NCI-H2227 (cell line): ENCODE measurements at regions not wholly inside any gene's neighbourhood (a gene's known extent, or its start where the extent isn't known, plus 50 kb on each side); places are given as distances from the start of the nearest gene placed in this dataset.
A peak's percentile ranks its signal among the peaks of the same experiment; 100 is the strongest.

Source experiments
- DNase-seq: peaks from one replicate; lab custom pipeline; 2025; ENCODE audit not compliant: unreplicated experiment; lab: John Stamatoyannopoulos, UW

- no peak for DNase-seq
These were observed 244.9 kb upstream of the MYT1L start for GRCh38 chr2:2575870-2576386.

GRCh38 chr2:2575181-2575577, 244.1 kb upstream of the MYT1L start:
- no peak for DNase-seq

- no peak for DNase-seq
These were observed 243.5 kb upstream of the MYT1L start for GRCh38 chr2:2574401-2575180.

GRCh38 chr2:2573658-2574293, 242.7 kb upstream of the MYT1L start:
- DNase-seq, result peak; percentile 12

- DNase-seq, result no peak
These were observed 242.1 kb upstream of the MYT1L start for GRCh38 chr2:2573205-2573604.

GRCh38 chr2:2572393-2573204, 241.5 kb upstream of the MYT1L start:
- no peak for DNase-seq

GRCh38 chr2:2571301-2572150, 240.5 kb upstream of the MYT1L start:
- no peak for DNase-seq

- no peak for DNase-seq
These were observed 239.8 kb upstream of the MYT1L start for GRCh38 chr2:2570871-2571270.

- DNase-seq, result no peak
These were observed 239.3 kb upstream of the MYT1L start for GRCh38 chr2:2570360-2570759.

- DNase-seq, result no peak
These were observed 238.8 kb upstream of the MYT1L start for GRCh38 chr2:2569836-2570235.

- no peak for DNase-seq
These were observed 238.2 kb upstream of the MYT1L start for GRCh38 chr2:2569306-2569705.

GRCh38 chr2:2568411-2568810, 237.3 kb upstream of the MYT1L start:
- no peak for DNase-seq

- no peak for DNase-seq
These were observed 236.7 kb upstream of the MYT1L start for GRCh38 chr2:2567776-2568175.

- no peak for DNase-seq
These were observed 235.6 kb upstream of the MYT1L start for GRCh38 chr2:2566396-2567323.

- DNase-seq, result no peak
These were observed 234.6 kb upstream of the MYT1L start for GRCh38 chr2:2565671-2566070.

- peak; percentile 64 for DNase-seq
These were observed 233.4 kb upstream of the MYT1L start for GRCh38 chr2:2564300-2565078.

- DNase-seq, result no peak
These were observed 232.3 kb upstream of the MYT1L start for GRCh38 chr2:2563309-2563860.

- no peak for DNase-seq
These were observed 231.8 kb upstream of the MYT1L start for GRCh38 chr2:2562867-2563266.
